Neural progenitor cell (in vitro differentiated cells): ENCODE measurements at regions not wholly inside any gene's neighbourhood (a gene's known extent, or its start where the extent isn't known, plus 50 kb on each side); places are given as distances from the start of the nearest gene placed in this dataset.

ENCODE experiments used
- DNase-seq: peaks from one replicate; pipeline ENCODE4 v3.0.0-alpha.2; 2016; ENCODE audit warnings: low spot score
- H2AFZ ChIP-seq: fragments of 200-600 bp; sonication (generic); replicated peaks from 2 replicates; pipeline ENCODE4 v1.6.1; 2016; ENCODE audit warnings: antibody characterized with exemption
- H3F3A ChIP-seq: fragments of 200-600 bp; sonication (generic); 2 replicates; pipeline ENCODE4 v1.6.1; 2016; ENCODE audit warnings: antibody characterized with exemption, low read depth
- H3K27ac ChIP-seq: fragments of 200-600 bp; sonication (generic); 2 replicates; pipeline ENCODE4 v1.5.1; 2016; ENCODE audit warnings: mild to moderate bottlenecking
- H3K27me3 ChIP-seq: fragments of 200-600 bp; sonication (generic); 2 replicates; pipeline ENCODE4 v1.6.1; 2016; ENCODE audit warnings: mild to moderate bottlenecking, moderate library complexity
- H3K36me3 ChIP-seq: fragments of 200-600 bp; sonication (generic); 2 replicates; pipeline ENCODE4 v1.5.1; 2016
- H3K4me1 ChIP-seq: fragments of 200-600 bp; sonication (generic); 2 replicates; pipeline ENCODE4 v1.6.1; 2016; ENCODE audit warnings: mixed run types
- H3K4me2 ChIP-seq: fragments of 200-600 bp; sonication (generic); 2 replicates; pipeline ENCODE4 v1.6.1; 2016
- H3K4me3 ChIP-seq: fragments of 200-600 bp; sonication (generic); 2 replicates; pipeline ENCODE4 v1.5.1; 2016
- H3K79me2 ChIP-seq: fragments of 200-600 bp; sonication (generic); 2 replicates; pipeline ENCODE4 v1.6.1; 2016; ENCODE audit warnings: low read depth
- H3K9ac ChIP-seq: fragments of 200-600 bp; sonication (generic); 2 replicates; pipeline ENCODE4 v1.6.1; 2016
- H3K9me3 ChIP-seq: fragments of 200-600 bp; sonication (generic); 2 replicates; pipeline ENCODE4 v1.5.1; 2016; ENCODE audit warnings: low read depth
- H4K20me1 ChIP-seq: fragments of 200-600 bp; sonication (generic); 2 replicates; pipeline ENCODE4 v1.6.1; 2016; ENCODE audit warnings: low read depth
- H3K27ac Mint-ChIP-seq: 3 replicates; pipeline ENCODE4 v1.8.0; 2021; ENCODE audit warnings: mixed read lengths
- H3K27me3 Mint-ChIP-seq: 2 replicates; pipeline ENCODE4 v1.8.0; 2022; ENCODE audit warnings: low read depth, mild to moderate bottlenecking, inconsistent platforms, moderate library complexity, mixed read lengths; ENCODE audit not compliant: insufficient read depth
- H3K36me3 Mint-ChIP-seq: 3 replicates; pipeline ENCODE4 v1.8.0; 2021; ENCODE audit warnings: mixed read lengths
- H3K4me1 Mint-ChIP-seq: 3 replicates; pipeline ENCODE4 v1.8.0; 2021; ENCODE audit warnings: mixed read lengths
- H3K4me3 Mint-ChIP-seq: 3 replicates; pipeline ENCODE4 v1.8.0; 2021; ENCODE audit warnings: mild to moderate bottlenecking, moderate library complexity, mixed read lengths
- H3K9me3 Mint-ChIP-seq: 3 replicates; pipeline ENCODE4 v1.8.0; 2020; ENCODE audit warnings: mixed read lengths
- CTCF ChIP-seq: fragments of 200-600 bp; sonication (generic); IDR thresholded peaks from 2 replicates; pipeline ENCODE4 v1.5.1; 2017; ENCODE audit warnings: antibody characterized with exemption, mild to moderate bottlenecking
- EZH2 ChIP-seq: fragments of 200-600 bp; sonication (generic); IDR thresholded peaks from 2 replicates; pipeline ENCODE4 v1.6.1; 2017; ENCODE audit warnings: antibody characterized with exemption, mild to moderate bottlenecking, moderate library complexity
- EZH2phosphoT487 ChIP-seq: fragments of 200-600 bp; sonication (generic); IDR thresholded peaks from 2 replicates; pipeline ENCODE4 v1.6.1; 2017; ENCODE audit warnings: antibody characterized with exemption

- Mint-ChIP-seq H3K27me3 (no peaks in the 10 kb centered on the region), H3K4me1 (no peaks in the 10 kb centered on the region), H3K27ac (no peak overlapping the region), H3K9me3 (no peaks in the 10 kb centered on the region), H3K36me3 (no peaks in the 10 kb centered on the region), H3K4me3 (no peak overlapping the region)
- Histone ChIP-seq H3K36me3 (no peaks in the 10 kb centered on the region), H2AFZ (peak overlapping the region; percentile 6), H3F3A (peaks cover 5% of the 10 kb centered on the region), H3K79me2 (no peaks in the 10 kb centered on the region), H4K20me1 (no peaks in the 10 kb centered on the region), H3K4me2 (no peak overlapping the region), H3K9ac (no peak overlapping the region), H3K27me3 (no peaks in the 10 kb centered on the region), H3K4me3 (no peak overlapping the region), H3K4me1 (peaks cover 9% of the 10 kb centered on the region), H3K27ac (no peak overlapping the region), H3K9me3 (no peaks in the 10 kb centered on the region)
- DNase-seq = no peak
- TF ChIP-seq EZH2phosphoT487 (no peak), CTCF (no peak), EZH2 (no peak)
Observed at GRCh38 chr9:18071651-18072060, 402.3 kb upstream of the ADAMTSL1 start.

GRCh38 chr9:18073002-18073401 is 401.0 kb upstream of the ADAMTSL1 start:
- no peak overlapping the region for H2AFZ ChIP-seq
- no peak overlapping the region for H3K4me2 ChIP-seq
- no peaks in the 10 kb centered on the region for H3K27me3 Mint-ChIP-seq
- H3K4me3 ChIP-seq = no peak overlapping the region
- H3K9me3 ChIP-seq = no peaks in the 10 kb centered on the region
- no peaks in the 10 kb centered on the region for H3K36me3 ChIP-seq
- DNase-seq = no peak
- no peak overlapping the region for H3K27ac ChIP-seq
- TF ChIP-seq CTCF (no peak), EZH2 (no peak), EZH2phosphoT487 (no peak)
- no peaks in the 10 kb centered on the region for H3K27me3 ChIP-seq
- no peaks in the 10 kb centered on the region for H4K20me1 ChIP-seq
- no peak overlapping the region for H3K27ac Mint-ChIP-seq
- H3K4me3 Mint-ChIP-seq = no peak overlapping the region
- no peaks in the 10 kb centered on the region for H3F3A ChIP-seq
- H3K79me2 ChIP-seq = no peaks in the 10 kb centered on the region
- no peaks in the 10 kb centered on the region for H3K36me3 Mint-ChIP-seq
- H3K4me1 ChIP-seq = no peaks in the 10 kb centered on the region
- H3K9me3 Mint-ChIP-seq = no peaks in the 10 kb centered on the region
- no peaks in the 10 kb centered on the region for H3K4me1 Mint-ChIP-seq
- no peak overlapping the region for H3K9ac ChIP-seq

GRCh38 chr9:18074041-18074440 is 399.9 kb upstream of the ADAMTSL1 start:
- Histone ChIP-seq H3K9me3 (no peaks in the 10 kb centered on the region), H3K27me3 (no peaks in the 10 kb centered on the region), H3K4me3 (no peak overlapping the region), H3K36me3 (no peaks in the 10 kb centered on the region), H3K4me1 (no peaks in the 10 kb centered on the region), H3K27ac (no peak overlapping the region), H3K79me2 (no peaks in the 10 kb centered on the region), H3K4me2 (no peak overlapping the region), H2AFZ (no peak overlapping the region), H3K9ac (no peak overlapping the region), H3F3A (no peaks in the 10 kb centered on the region), H4K20me1 (no peaks in the 10 kb centered on the region)
- Mint-ChIP-seq H3K9me3 (no peaks in the 10 kb centered on the region), H3K4me1 (no peaks in the 10 kb centered on the region), H3K4me3 (no peak overlapping the region), H3K27ac (no peak overlapping the region), H3K36me3 (no peaks in the 10 kb centered on the region), H3K27me3 (no peaks in the 10 kb centered on the region)
- DNase-seq = no peak
- TF ChIP-seq EZH2phosphoT487 (no peak), EZH2 (no peak), CTCF (no peak)
